HepG2 (cell line): ENCODE measurements at regions not wholly inside any gene's neighbourhood (a gene's known extent, or its start where the extent isn't known, plus 50 kb on each side); places are given as distances from the start of the nearest gene placed in this dataset.
A peak's percentile ranks its signal among the peaks of the same experiment; 100 is the strongest.

Experiments
- ATAC-seq: fragments of 200-7000 bp; cut with Tn5 transposase; 3 replicates; pipeline ENCODE4 v1.9.1; 2020; ENCODE audit warnings: mild to moderate bottlenecking, moderate library complexity
- BruUV-seq: library from RNA; stranded (reverse); fragments of 400-500 nt; replicated peaks from 2 replicates; lab custom pipeline; 2021; lab: Mats Ljungman, UMichigan
- CTCF ChIA-PET: fragments of 300-600 bp; formaldehyde crosslinking; extraction: SDS; loops from one replicate; lab custom pipeline; 2021; ENCODE audit warnings: low total read pairs, inconsistent platforms, low intra/inter-chr PET ratio; lab: Yijun Ruan, JAX
- POLR2A ChIA-PET: fragments of 350-600 bp; sonication (Branson Sonifier 250); formaldehyde crosslinking; loops from one replicate; lab custom pipeline; 2020; ENCODE audit warnings: antibody characterized with exemption, inconsistent platforms; lab: Yijun Ruan, JAX
- DNase-seq: peaks from one replicate; pipeline ENCODE4 v3.0.0-alpha.2; 2015; ENCODE audit warnings: low spot score
- FAIRE-seq: peaks from 3 replicates; lab custom pipeline; 2011; peaks lifted over from hg19 to GRCh38; lab: Jason Lieb, UNC
- H2AFZ ChIP-seq: one replicate; pipeline ENCODE4 v1.6.1; 2011; ENCODE audit warnings: low read length, inconsistent platforms
- H3K27ac ChIP-seq: fragments of 300-600 bp; 3 replicates; pipeline ENCODE4 v1.8.0; 2011; ENCODE audit warnings: mixed run types, mild to moderate bottlenecking, mixed read lengths, low read length, inconsistent platforms; ENCODE audit not compliant: insufficient read depth; ENCODE audit errors: extremely low read length
- H3K27me3 ChIP-seq, 2 experiments: fragments of 200-600 bp in 1 of 2; 2 replicates in 1 of 2; 3 replicates in 1 of 2; pipeline versions ENCODE4 v1.6.0 to v1.8.0; 2011; ENCODE audit warnings: low read length in 2 of 2, mild to moderate bottlenecking in 2 of 2, moderate library complexity in 2 of 2, inconsistent platforms in 1 of 2; ENCODE audit not compliant: insufficient read depth in 2 of 2, control insufficient read depth in 1 of 2
- H3K36me3 ChIP-seq, 2 experiments: fragments of 200-600 bp in 1 of 2; replicated peaks in 1 of 2; 2 replicates in 1 of 2; 3 replicates in 1 of 2; pipeline versions ENCODE4 v1.5.1 to v1.8.0; 2011; ENCODE audit warnings: low read length in 2 of 2, inconsistent platforms in 1 of 2; ENCODE audit not compliant: insufficient read depth in 2 of 2, control insufficient read depth in 1 of 2
- H3K4me1 ChIP-seq: 2 replicates; pipeline ENCODE4 v1.5.1; 2012; ENCODE audit warnings: low read length, inconsistent platforms; ENCODE audit not compliant: insufficient read depth
- H3K4me2 ChIP-seq: 2 replicates; pipeline ENCODE4 v1.6.0; 2011; ENCODE audit warnings: low read depth, low read length, inconsistent platforms
- H3K4me3 ChIP-seq, 3 experiments: fragments of 200-600 bp in 1 of 3; sonication (generic), shearing (Covaris generic) in 1 of 3; replicated peaks in 1 of 3; 2 replicates each; pipeline ENCODE4 v1.5.1; 2011 to 2016; ENCODE audit warnings: low read length in 3 of 3, inconsistent platforms in 2 of 3, low read depth in 2 of 3, mild to moderate bottlenecking in 2 of 3, control low read depth in 1 of 3, mixed read lengths in 1 of 3; ENCODE audit not compliant: insufficient read depth in 1 of 3
- H3K79me2 ChIP-seq: one replicate; pipeline ENCODE4 v1.6.1; 2011; ENCODE audit warnings: low read length, inconsistent platforms; ENCODE audit not compliant: insufficient read depth
- H3K9ac ChIP-seq: 2 replicates; pipeline ENCODE4 v1.6.0; 2011; ENCODE audit warnings: mild to moderate bottlenecking, low read depth, low read length, inconsistent platforms; ENCODE audit not compliant: insufficient read depth
- H3K9me3 ChIP-seq: 2 replicates; pipeline ENCODE4 v1.5.1; 2012; ENCODE audit warnings: mild to moderate bottlenecking, low read length
- H4K20me1 ChIP-seq: 2 replicates; pipeline ENCODE4 v1.6.0; 2011; ENCODE audit warnings: inconsistent platforms, mild to moderate bottlenecking, low read length, moderate library complexity; ENCODE audit not compliant: insufficient read depth
- ARID2 ChIP-seq: sonication (generic); formaldehyde crosslinking; IDR thresholded peaks from 2 replicates; pipeline ENCODE4 v1.8.1; 2022; ENCODE audit warnings: mild to moderate bottlenecking, missing genetic modification reagents, borderline replicate concordance
- BCL3 ChIP-seq: sonication (generic); formaldehyde crosslinking; IDR thresholded peaks from 2 replicates; pipeline ENCODE4 v1.5.1; 2020; ENCODE audit warnings: mild to moderate bottlenecking, missing genetic modification reagents, moderate library complexity
- BCL6 ChIP-seq: IDR thresholded peaks from 2 replicates; pipeline ENCODE4 v1.6.1; 2016; ENCODE audit warnings: missing genetic modification reagents, missing compliant biosample characterization
- HBP1 ChIP-seq: IDR thresholded peaks from 2 replicates; pipeline ENCODE4 v1.6.1; 2016; ENCODE audit warnings: low read depth, control low read depth
- MAFF ChIP-seq: IDR thresholded peaks from 2 replicates; pipeline ENCODE4 v1.6.1; 2011; ENCODE audit warnings: low read depth, low read length, improper control_type of control experiment
- MAFK ChIP-seq, 2 experiments: IDR thresholded peaks in 1 of 2; conservative IDR thresholded peaks in 1 of 2; 2 replicates each; pipeline ENCODE4 v1.6.1; 2011; ENCODE audit warnings: improper control_type of control experiment in 2 of 2, low read length in 2 of 2
- NCOA2 ChIP-seq: sonication (generic); formaldehyde crosslinking; IDR thresholded peaks from 2 replicates; pipeline ENCODE4 v1.8.0; 2022; ENCODE audit warnings: inconsistent platforms
- ZFP1 ChIP-seq: IDR thresholded peaks from 2 replicates; pipeline ENCODE4 v1.6.1; 2016
- ZNF20 ChIP-seq: sonication (generic); formaldehyde crosslinking; IDR thresholded peaks from 2 replicates; pipeline ENCODE4 v1.4.0; 2020; ENCODE audit warnings: mild to moderate bottlenecking, moderate library complexity, missing genetic modification reagents
- ZNF281 ChIP-seq: sonication (generic); formaldehyde crosslinking; IDR thresholded peaks from 2 replicates; pipeline ENCODE4 v1.4.0; 2020; ENCODE audit warnings: missing genetic modification reagents, borderline replicate concordance
- ZNF333 ChIP-seq: sonication (generic); formaldehyde crosslinking; IDR thresholded peaks from 2 replicates; pipeline ENCODE4 v1.4.0; 2020; ENCODE audit warnings: mild to moderate bottlenecking, missing genetic modification reagents, borderline replicate concordance
- ZNF510 ChIP-seq: sonication (generic); formaldehyde crosslinking; IDR thresholded peaks from 2 replicates; pipeline ENCODE4 v1.4.0; 2020; ENCODE audit warnings: low read depth, mild to moderate bottlenecking, missing genetic modification reagents
- ZNF670 ChIP-seq: sonication (generic); formaldehyde crosslinking; IDR thresholded peaks from 2 replicates; pipeline ENCODE4 v1.8.0; 2022; ENCODE audit warnings: mild to moderate bottlenecking, missing genetic modification reagents, borderline replicate concordance
- ZNF674 ChIP-seq: sonication (generic); formaldehyde crosslinking; IDR thresholded peaks from 2 replicates; pipeline ENCODE4 v1.5.0; 2020; ENCODE audit warnings: low read depth, mild to moderate bottlenecking, missing genetic modification reagents
- in situ Hi-C: cut with HindIII; loops from 2 replicates; pipeline ENCODE4 v1.10.0; 2017; ENCODE audit warnings: low pct_unique_long_range_greater_than_20kb; ENCODE audit not compliant: extremely low pct_ligation_motif_present
- intact Hi-C: fragments of 100-400 bp; cut with micrococcal nuclease; formaldehyde crosslinking; loops from one replicate; pipeline ENCODE4 v1.10.0; 2022; ENCODE audit not compliant: unreplicated experiment

- Histone ChIP-seq H3K79me2 (no peaks in the 10 kb centered on the region), H2AFZ (no peak overlapping the region), H3K27me3 (peaks cover 0 to 13% of the 10 kb centered on the region in 2 experiments; a peak in 2 of 5 replicates), H3K9ac (no peak overlapping the region), H3K4me2 (no peak overlapping the region), H3K4me3 (no peak overlapping the region), H3K4me1 (no peaks in the 10 kb centered on the region), H3K9me3 (no peaks in the 10 kb centered on the region), H4K20me1 (no peaks in the 10 kb centered on the region), H3K36me3 (no peaks in the 10 kb centered on the region), H3K27ac (no peak overlapping the region)
- ATAC-seq (no peak), FAIRE-seq (no peak), DNase-seq (no peak)
- CTCF ChIA-PET: no interaction called here
- TF ChIP-seq ARID2 (CRISPR knock-in tag) (no peak), MAFF (peak; percentile 63), ZNF20 (CRISPR knock-in tag) (no peak), MAFK (conservative IDR thresholded peaks at IDR 0.05 in 1 of 2, IDR thresholded peaks at IDR 0.05 in 1 of 2; ENCODE audit: low read length in 2 of 2) (peak; percentile 9 to 63; a peak in 2 of 4 replicates), ZNF281 (CRISPR knock-in tag) (no peak), ZNF674 (CRISPR knock-in tag) (no peak), ZFP1 (CRISPR knock-in tag) (no peak), ZNF670 (CRISPR knock-in tag) (no peak), ZNF333 (CRISPR knock-in tag) (no peak), BCL3 (no peak), BCL6 (CRISPR knock-in tag) (no peak), HBP1 (no peak), NCOA2 (CRISPR knock-in tag) (no peak), ZNF510 (CRISPR knock-in tag) (no peak)
- intact Hi-C loops (no loop called here), in situ Hi-C loops (no loop called here)
- BruUV-seq: no TSS peak
- POLR2A ChIA-PET: no interaction called here
Observed at GRCh38 chr2:14988600-14988999, 356.1 kb downstream of the LRATD1 start.
